HCEC 1CT (cell line): ENCODE measurements at regions not wholly inside any gene's neighbourhood (a gene's known extent, or its start where the extent isn't known, plus 50 kb on each side); places are given as distances from the start of the nearest gene placed in this dataset.

Source experiments
- DNase-seq: peaks from one replicate; pipeline ENCODE4 v3.0.0-alpha.2; 2017

DNA sequence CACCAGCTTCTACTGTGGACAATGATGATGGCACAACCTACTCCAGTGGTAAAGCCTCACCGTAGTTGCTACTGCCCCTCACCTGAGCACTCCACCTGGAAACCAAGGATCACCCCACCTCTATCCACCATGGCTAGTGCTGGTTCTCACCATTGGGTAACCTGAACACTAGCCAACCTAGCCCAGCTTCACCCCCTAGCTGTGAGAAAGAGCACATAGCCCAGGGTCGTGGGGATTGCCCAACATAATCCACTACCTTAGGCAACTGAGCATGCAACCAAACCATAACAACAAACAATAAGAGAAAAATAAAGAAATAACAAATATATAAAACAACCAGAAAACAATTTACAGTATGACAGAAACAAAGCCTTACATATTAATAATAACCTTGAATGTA lies 560.1 kb downstream of the DIAPH3 start:
- no peak for DNase-seq

DNA sequence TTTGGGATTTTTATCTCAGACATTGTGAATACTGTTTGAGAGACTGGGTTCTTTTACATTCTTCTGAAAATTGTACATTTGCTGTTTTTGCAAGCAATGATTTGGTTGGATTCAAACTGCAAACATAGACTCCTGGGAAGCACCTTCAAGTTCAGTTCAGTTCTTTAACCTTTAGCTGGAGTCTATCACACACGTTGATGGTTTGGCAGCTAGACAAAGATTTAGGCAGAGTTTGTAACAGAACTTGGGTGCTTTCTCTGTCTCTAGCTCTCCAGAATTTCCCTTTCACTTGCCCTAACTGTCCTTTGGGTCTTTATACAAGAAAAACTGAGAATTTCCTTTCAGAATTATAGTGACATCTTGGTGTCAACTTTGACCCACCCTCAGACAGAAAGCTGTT lies 556.6 kb downstream of the DIAPH3 start:
- DNase-seq, result no peak

DNA sequence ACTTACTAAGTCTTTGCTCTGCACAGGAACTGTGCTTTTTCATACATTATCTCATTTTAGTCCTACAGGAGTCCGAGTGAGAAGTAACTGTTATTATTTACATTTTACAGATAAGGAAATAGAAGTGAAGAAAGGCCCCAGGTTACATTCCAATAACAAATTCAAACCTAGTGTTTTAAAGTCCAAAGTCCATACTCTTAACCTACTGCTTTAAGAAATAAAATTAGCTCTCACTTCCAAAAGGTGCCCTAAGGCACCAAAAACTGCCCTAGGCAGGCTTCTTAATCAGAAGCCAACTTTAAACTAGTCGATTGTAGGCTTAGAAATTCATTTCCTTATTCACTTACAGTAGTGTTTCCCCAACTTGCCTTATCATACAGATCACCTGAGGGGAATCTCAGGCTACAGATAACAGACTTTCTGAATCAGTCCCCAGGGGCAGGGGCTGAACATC lies 555.9 kb downstream of the DIAPH3 start:
- no peak for DNase-seq

DNA sequence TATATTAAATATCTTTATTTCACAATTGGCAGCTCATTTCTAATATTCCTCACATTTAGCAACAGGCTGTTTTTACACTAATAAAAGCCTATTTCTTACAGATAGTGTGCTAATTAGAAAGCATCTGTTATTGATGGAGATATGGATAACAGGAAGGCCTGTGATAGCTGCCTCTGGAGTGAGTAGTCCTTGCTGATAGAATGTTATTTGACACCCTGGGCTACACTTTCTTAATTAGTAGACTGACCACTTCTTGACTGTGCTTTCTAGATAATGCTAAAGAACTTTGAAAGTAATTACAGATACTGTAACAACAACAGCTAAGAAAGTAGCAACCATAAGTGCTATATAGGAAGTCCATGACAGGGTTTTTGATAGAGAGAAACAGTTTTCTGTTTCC lies 554.3 kb downstream of the DIAPH3 start:
- no peak for DNase-seq
